K562 (cell line): ENCODE measurements at regions not wholly inside any gene's neighbourhood (a gene's known extent, or its start where the extent isn't known, plus 50 kb on each side); places are given as distances from the start of the nearest gene placed in this dataset.
A peak's percentile ranks its signal among the peaks of the same experiment; 100 is the strongest.

Source experiments
- ATAC-seq: fragments of 200-7000 bp; cut with Tn5 transposase; 3 replicates; pipeline ENCODE4 v1.9.1; 2020; ENCODE audit warnings: moderate library complexity
- BruUV-seq: library from RNA; stranded (reverse); fragments of 400-500 nt; replicated peaks from 2 replicates; lab custom pipeline; 2021; lab: Mats Ljungman, UMichigan
- CTCF ChIA-PET: fragments of 300-600 bp; formaldehyde crosslinking; extraction: SDS; loops from one replicate; lab custom pipeline; 2021; ENCODE audit warnings: low intra/inter-chr PET ratio; lab: Yijun Ruan, JAX
- POLR2A ChIA-PET: fragments of 300-600, 350-650 bp; sonication (Branson Sonifier 250); formaldehyde crosslinking; extraction: SDS; loops from one replicate; lab custom pipeline; 2021; ENCODE audit warnings: antibody characterized with exemption, inconsistent platforms; lab: Yijun Ruan, JAX
- DNase-seq, 4 experiments: peaks; one replicate each; pipeline versions ENCODE4 v3.0.0 to v3.0.0-alpha.2; 2011 to 2018; ENCODE audit warnings: low spot score in 3 of 4, mixed read lengths in 3 of 4; ENCODE audit errors: extremely low read depth in 1 of 4
- FAIRE-seq: peaks from 2 replicates; lab custom pipeline; 2011; peaks lifted over from hg19 to GRCh38; lab: Jason Lieb, UNC
- H2AFZ ChIP-seq: 2 replicates; pipeline ENCODE4 v1.6.0; 2011; ENCODE audit warnings: low read depth, low read length, control low read depth, inconsistent platforms
- H3K27ac ChIP-seq: fragments of 200-600 bp; 3 replicates; pipeline ENCODE4 v1.8.0; 2011; ENCODE audit warnings: low read depth, mild to moderate bottlenecking, control low read depth, inconsistent platforms, low read length, moderate library complexity, mixed read lengths; ENCODE audit errors: extremely low read depth
- H3K27me3 ChIP-seq, 2 experiments: fragments of 300-600 bp in 1 of 2; 2 replicates in 1 of 2; 3 replicates in 1 of 2; pipeline versions ENCODE4 v1.6.0 to v1.8.0; 2011; ENCODE audit warnings: inconsistent platforms in 2 of 2, low read length in 2 of 2, mild to moderate bottlenecking in 1 of 2, mixed read lengths in 1 of 2, moderate library complexity in 1 of 2; ENCODE audit not compliant: control insufficient read depth in 2 of 2, insufficient read depth in 2 of 2
- H3K36me3 ChIP-seq: fragments of 300-600 bp; 3 replicates; pipeline ENCODE4 v1.8.0; 2011; ENCODE audit warnings: mild to moderate bottlenecking, low read length, inconsistent platforms; ENCODE audit not compliant: control insufficient read depth, insufficient read depth
- H3K4me1 ChIP-seq, 2 experiments: fragments of 200-600 bp in 1 of 2; replicated peaks in 1 of 2; 2 replicates in 1 of 2; 3 replicates in 1 of 2; pipeline versions ENCODE4 v1.5.1 to v1.8.0; 2011; ENCODE audit warnings: inconsistent platforms in 2 of 2, low read length in 2 of 2, mild to moderate bottlenecking in 1 of 2, mixed read lengths in 1 of 2, moderate library complexity in 1 of 2; ENCODE audit not compliant: control insufficient read depth in 2 of 2, insufficient read depth in 2 of 2
- H3K4me2 ChIP-seq: 2 replicates; pipeline ENCODE4 v1.6.1; 2011; ENCODE audit warnings: low read length, control low read depth, inconsistent platforms, mixed read lengths; ENCODE audit not compliant: insufficient read depth
- H3K4me3 ChIP-seq: fragments of 200-600 bp; sonication (generic), shearing (Covaris generic); 2 replicates; pipeline ENCODE4 v1.5.1; 2016; ENCODE audit warnings: control low read depth, inconsistent platforms
- H3K79me2 ChIP-seq: fragments of 200-600 bp; 3 replicates; pipeline ENCODE4 v1.8.0; 2011; ENCODE audit warnings: low read length, inconsistent platforms; ENCODE audit not compliant: control insufficient read depth, insufficient read depth
- H3K9ac ChIP-seq, 2 experiments: 2 replicates each; pipeline versions ENCODE4 v1.6.0 to v1.6.1; 2011; ENCODE audit warnings: low read depth in 2 of 2, low read length in 2 of 2, control low read depth in 1 of 2, inconsistent platforms in 1 of 2, mild to moderate bottlenecking in 1 of 2, mixed read lengths in 1 of 2; ENCODE audit not compliant: insufficient read depth in 1 of 2
- H3K9me1 ChIP-seq: one replicate; pipeline ENCODE4 v1.6.0; 2011; ENCODE audit warnings: inconsistent platforms, mild to moderate bottlenecking, low read length, moderate library complexity; ENCODE audit not compliant: control insufficient read depth, insufficient read depth
- H3K9me3 ChIP-seq: replicated peaks from 2 replicates; pipeline ENCODE4 v1.5.1; 2011; ENCODE audit warnings: low read depth, low read length, inconsistent platforms; ENCODE audit not compliant: control insufficient read depth, insufficient read depth
- H4K20me1 ChIP-seq: replicated peaks from 2 replicates; pipeline ENCODE4 v1.6.1; 2011; ENCODE audit warnings: low read length, inconsistent platforms, mixed read lengths; ENCODE audit not compliant: control insufficient read depth, insufficient read depth
- BCL6 ChIP-seq: fragments of 250-450 bp; sonication (Bioruptor Pico); IDR thresholded peaks from 2 replicates; pipeline ENCODE4 v1.4.0; 2020
- CHD1 ChIP-seq: fragments of 200-600 bp; sonication (generic); IDR thresholded peaks from one replicate; pipeline ENCODE4 v1.6.1; 2012; ENCODE audit warnings: mild to moderate bottlenecking, moderate library complexity, low read length, inconsistent platforms
- KDM2B ChIP-seq: fragments of 250-450 bp; sonication (Bioruptor Pico); IDR thresholded peaks from 2 replicates; pipeline ENCODE4 v1.8.0; 2021; ENCODE audit warnings: mild to moderate bottlenecking, moderate library complexity
- KLF13 ChIP-seq: fragments of 450-650 bp; IDR thresholded peaks from 2 replicates; pipeline ENCODE4 v1.6.1; 2016; ENCODE audit warnings: missing genetic modification characterization, low read depth, mild to moderate bottlenecking, missing compliant biosample characterization, moderate library complexity, borderline replicate concordance
- NBN ChIP-seq: fragments of 450-650 bp; IDR thresholded peaks from 2 replicates; pipeline ENCODE4 v1.6.1; 2016; ENCODE audit warnings: low read depth, mild to moderate bottlenecking
- PCBP2 ChIP-seq: fragments of 200-400 bp; formaldehyde crosslinking; IDR thresholded peaks from 2 replicates; pipeline ENCODE4 v1.6.1; 2018; ENCODE audit warnings: low read length, low read depth, mild to moderate bottlenecking, moderate library complexity; ENCODE audit not compliant: poor library complexity, severe bottlenecking
- POLR2H ChIP-seq: IDR thresholded peaks from 2 replicates; pipeline ENCODE4 v1.6.1; 2016; ENCODE audit warnings: missing genetic modification characterization, low read depth, mild to moderate bottlenecking, control low read depth, missing compliant biosample characterization, moderate library complexity
- SNRNP70 ChIP-seq: fragments of 200-400 bp; formaldehyde crosslinking; optimal IDR thresholded peaks from 2 replicates; pipeline ENCODE3; 2017; ENCODE audit warnings: low read depth, low read length
- TAF15 ChIP-seq: fragments of 200-400 bp; formaldehyde crosslinking; IDR thresholded peaks from 2 replicates; pipeline ENCODE4 v1.6.1; 2017; ENCODE audit warnings: mild to moderate bottlenecking, low read depth, low read length, moderate library complexity
- ZNF224 ChIP-seq: sonication (generic); formaldehyde crosslinking; IDR thresholded peaks from 2 replicates; pipeline ENCODE4 v1.8.0; 2022; ENCODE audit warnings: mild to moderate bottlenecking, missing genetic modification reagents
- ZZZ3 ChIP-seq: fragments of 450-650 bp; IDR thresholded peaks from 2 replicates; pipeline ENCODE4 v1.6.1; 2016; ENCODE audit warnings: antibody characterized with exemption, mild to moderate bottlenecking, moderate library complexity
- WGBS: fragments of 100-300 bp; shearing (Covaris generic); methylation state at CpG from one replicate; pipeline ENCODE4 v1.1.6; 2016; ENCODE audit warnings: low coverage, mixed read lengths; ENCODE audit not compliant: insufficient coverage; ENCODE audit errors: missing lambda C conversion rate; 5-methylcytosine and 5-hydroxymethylcytosine counted together
- in situ Hi-C: fragments of 300-500 bp; cut with MboI; formaldehyde crosslinking; loops from 4 replicates; pipeline ENCODE4 v1.15.0; 2018; ENCODE audit warnings: inconsistent platforms, mixed read lengths
- intact Hi-C: fragments of 100-400 bp; cut with micrococcal nuclease; formaldehyde crosslinking; loops from 2 replicates; pipeline ENCODE4 v1.14.2; 2022

DNA sequence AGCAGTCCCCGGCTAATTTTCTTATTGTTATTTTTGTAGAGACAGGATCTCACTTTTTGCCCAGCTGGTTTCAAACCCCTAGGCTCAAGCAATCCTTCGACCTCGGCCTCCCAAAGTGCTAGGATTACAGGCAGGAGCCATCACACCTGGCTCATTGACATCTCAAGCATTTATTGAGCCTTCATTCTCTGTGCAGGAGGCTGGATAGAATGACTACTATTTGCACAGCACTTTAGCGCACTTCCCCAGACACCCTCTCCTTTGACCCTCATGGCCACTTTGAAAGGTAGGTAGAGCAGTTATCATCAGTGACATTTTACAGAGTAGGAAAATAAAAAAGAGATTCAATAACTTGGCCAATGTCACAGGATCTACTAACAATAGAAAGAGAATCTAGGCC lies 124.0 kb upstream of the STXBP5 start:
- WGBS, result 73% methylated on average over 4 of the region's 4 CpGs
- DNase-seq (no peak), FAIRE-seq (no peak), ATAC-seq (no peak)
- Histone ChIP-seq H3K9ac (no peak overlapping the region), H3K79me2 (no peaks in the 10 kb centered on the region), H2AFZ (peak overlapping the region; percentile 14; the same call in 1 of the 2 replicates), H3K4me3 (no peak overlapping the region), H3K4me1 (no peaks in the 10 kb centered on the region), H4K20me1 (no peaks in the 10 kb centered on the region), H3K9me3 (no peaks in the 10 kb centered on the region), H3K9me1 (no peaks in the 10 kb centered on the region), H3K27me3 (no peaks in the 10 kb centered on the region), H3K36me3 (no peaks in the 10 kb centered on the region), H3K4me2 (no peak overlapping the region), H3K27ac (no peak overlapping the region)
- ChIA-PET POLR2A (no interaction called here), CTCF (no interaction called here)
- intact Hi-C loops, result no loop called here
- TF ChIP-seq ZNF224 (CRISPR knock-in tag) (no peak), CHD1 (no peak), KDM2B (CRISPR knock-in tag) (no peak), PCBP2 (no peak), TAF15 (no peak), KLF13 (tag) (no peak), BCL6 (CRISPR knock-in tag) (no peak), SNRNP70 (no peak), POLR2H (tag) (no peak), NBN (no peak), ZZZ3 (no peak)
- in situ Hi-C loops, result no loop called here
- no TSS peak for BruUV-seq
